Endothelial cell of hepatic sinusoid (primary cell): ENCODE measurements at regions not wholly inside any gene's neighbourhood (a gene's known extent, or its start where the extent isn't known, plus 50 kb on each side); places are given as distances from the start of the nearest gene placed in this dataset.

ENCODE experiments used
- in situ Hi-C: cut with HindIII; loops from 2 replicates; pipeline ENCODE4 v1.10.0; 2017; ENCODE audit warnings: low sequenced_read_pairs

GRCh38 chr15:25228261-25228660 is 210.6 kb downstream of the UBE3A start:
- in situ Hi-C loops = no loop called here

GRCh38 chr15:25230442-25230841 is 208.4 kb downstream of the UBE3A start:
- in situ Hi-C loops = no loop called here

GRCh38 chr15:25233766-25234350 is 205.0 kb downstream of the UBE3A start:
- in situ Hi-C loops = no loop called here

GRCh38 chr15:25234831-25235230 is 204.0 kb downstream of the UBE3A start:
- in situ Hi-C loops = no loop called here

- in situ Hi-C loops = no loop called here
These were observed 203.4 kb downstream of the UBE3A start for GRCh38 chr15:25235391-25235790.

- in situ Hi-C loops = no loop called here
These were observed 202.5 kb downstream of the UBE3A start for GRCh38 chr15:25236143-25236860.

GRCh38 chr15:25236861-25237155 is 202.0 kb downstream of the UBE3A start:
- in situ Hi-C loops = no loop called here

GRCh38 chr15:25237291-25237978 is 201.4 kb downstream of the UBE3A start:
- in situ Hi-C loops = no loop called here

GRCh38 chr15:25238126-25238525 is 200.7 kb downstream of the UBE3A start:
- in situ Hi-C loops = no loop called here

- in situ Hi-C loops = no loop called here
These were observed 199.9 kb downstream of the UBE3A start for GRCh38 chr15:25238716-25239470.

GRCh38 chr15:25239471-25240345 is 199.1 kb downstream of the UBE3A start:
- in situ Hi-C loops = no loop called here

- in situ Hi-C loops = no loop called here
These were observed 198.3 kb downstream of the UBE3A start for GRCh38 chr15:25240461-25241021.

GRCh38 chr15:25241241-25241801 is 197.5 kb downstream of the UBE3A start:
- in situ Hi-C loops = no loop called here

GRCh38 chr15:25242166-25242879 is 196.5 kb downstream of the UBE3A start:
- in situ Hi-C loops = no loop called here

GRCh38 chr15:25242957-25243799 is 195.6 kb downstream of the UBE3A start:
- in situ Hi-C loops = no loop called here

GRCh38 chr15:25243800-25244097 is 195.1 kb downstream of the UBE3A start:
- in situ Hi-C loops = no loop called here

GRCh38 chr15:25244731-25245585 is 193.9 kb downstream of the UBE3A start:
- in situ Hi-C loops = no loop called here
